ENCODE measurements at regions not wholly inside any gene's neighbourhood (a gene's known extent, or its start where the extent isn't known, plus 50 kb on each side); places are given as distances from the start of the nearest gene placed in this dataset.

- intact Hi-C loops (cut with DNase I), result no loop called here
- Histone ChIP-seq H3K9me3 (no peaks in the 10 kb centered on the region), H3K27me3 (no peaks in the 10 kb centered on the region), H3K4me3 (no peak overlapping the region), H3K4me1 (no peaks in the 10 kb centered on the region), H3K36me3 (no peaks in the 10 kb centered on the region), H3K9ac (ENCODE audit: low read depth in 2 of 2, low read length in 2 of 2) (no peak overlapping the region), H3K27ac (no peak overlapping the region)
- DNase-seq, result no peak
- no peak for TF ChIP-seq CTCF (IDR thresholded peaks at IDR 0.05)
Measured at GRCh38 chr13:87533776-87534175, 137.4 kb upstream of the SLITRK5 start.

- intact Hi-C loops (cut with DNase I), result no loop called here
- Histone ChIP-seq H3K4me3 (no peak overlapping the region), H3K27me3 (no peaks in the 10 kb centered on the region), H3K4me1 (no peaks in the 10 kb centered on the region), H3K9ac (ENCODE audit: low read depth in 2 of 2, low read length in 2 of 2) (no peak overlapping the region), H3K36me3 (no peaks in the 10 kb centered on the region), H3K9me3 (no peaks in the 10 kb centered on the region), H3K27ac (no peak overlapping the region)
- no peak for TF ChIP-seq CTCF (IDR thresholded peaks at IDR 0.05)
- no peak for DNase-seq
Measured at GRCh38 chr13:87535911-87536310, 135.3 kb upstream of the SLITRK5 start.

- intact Hi-C loops (cut with DNase I), result no loop called here
- DNase-seq, result no peak
- Histone ChIP-seq H3K36me3 (no peaks in the 10 kb centered on the region), H3K9me3 (no peaks in the 10 kb centered on the region), H3K4me1 (no peaks in the 10 kb centered on the region), H3K27ac (no peak overlapping the region), H3K9ac (ENCODE audit: low read depth in 2 of 2, low read length in 2 of 2) (no peak overlapping the region), H3K4me3 (no peak overlapping the region), H3K27me3 (no peaks in the 10 kb centered on the region)
- TF ChIP-seq CTCF (IDR thresholded peaks at IDR 0.05), result no peak
Measured at GRCh38 chr13:87536499-87536898, 134.7 kb upstream of the SLITRK5 start.

- no peaks in the 10 kb centered on the region for H3K4me1 ChIP-seq
- H3K9me3 ChIP-seq, result no peaks in the 10 kb centered on the region
- no peak overlapping the region for H3K27ac ChIP-seq
- DNase-seq, result no peak
- intact Hi-C loops (cut with DNase I), result no loop called here
- no peaks in the 10 kb centered on the region for H3K27me3 ChIP-seq
- TF ChIP-seq CTCF (IDR thresholded peaks at IDR 0.05), result no peak
- no peak overlapping the region for H3K9ac ChIP-seq (ENCODE audit: low read depth in 2 of 2, low read length in 2 of 2)
- no peak overlapping the region for H3K4me3 ChIP-seq
- no peaks in the 10 kb centered on the region for H3K36me3 ChIP-seq
Measured at GRCh38 chr13:87536899-87537298, 134.3 kb upstream of the SLITRK5 start.

- Histone ChIP-seq H3K9ac (ENCODE audit: low read depth in 2 of 2, low read length in 2 of 2) (no peak overlapping the region), H3K27ac (no peak overlapping the region), H3K27me3 (no peaks in the 10 kb centered on the region), H3K4me3 (no peak overlapping the region), H3K9me3 (no peaks in the 10 kb centered on the region), H3K36me3 (no peaks in the 10 kb centered on the region), H3K4me1 (no peaks in the 10 kb centered on the region)
- DNase-seq, result no peak
- TF ChIP-seq CTCF (IDR thresholded peaks at IDR 0.05), result no peak
- intact Hi-C loops (cut with DNase I), result no loop called here
Measured at GRCh38 chr13:87537951-87538350, 133.2 kb upstream of the SLITRK5 start.

Data from colonic mucosa (tissue), 4 donors.